ENCODE measurements at regions not wholly inside any gene's neighbourhood (a gene's known extent, or its start where the extent isn't known, plus 50 kb on each side); places are given as distances from the start of the nearest gene placed in this dataset.
"Not testable (repeated sequence)": the region's sequence is repeated elsewhere in the genome, so short reads cannot be mapped to it uniquely, and the experiment has no call there.

DNA sequence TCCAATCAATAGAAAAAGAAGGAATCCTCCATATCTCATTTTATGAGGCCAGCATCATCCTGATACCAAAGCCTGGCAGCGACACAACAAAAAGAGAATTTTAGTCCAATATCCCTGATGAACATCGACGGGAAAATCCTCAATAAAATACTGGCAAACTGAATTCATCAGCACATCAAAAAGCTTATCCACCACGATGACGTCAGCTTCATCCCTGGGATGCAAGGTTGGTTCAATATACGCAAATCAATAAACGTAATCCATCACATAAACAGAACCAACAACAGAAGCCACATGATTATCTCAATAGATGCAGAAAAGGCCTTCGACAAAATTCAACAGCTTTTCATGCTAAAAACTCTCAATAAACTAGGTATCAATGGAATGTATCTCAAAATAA, 483.6 kb upstream of the CHRM3 start:
- H3K36me3 ChIP-seq (ENCODE audit: control insufficient read depth in 2 of 2, insufficient read depth in 1 of 2, low read length in 2 of 2); H3K27ac ChIP-seq (ENCODE audit: extremely low read depth, low read depth, low read length); CTCF ChIA-PET; H3K9me3 ChIP-seq (ENCODE audit: control insufficient read depth, insufficient read depth, low read depth, low read length); H3K4me3 ChIP-seq (ENCODE audit: low read depth, low read length); H3K4me1 ChIP-seq (ENCODE audit: control insufficient read depth, insufficient read depth, low read length); POLR2A ChIA-PET: not testable (repeated sequence)
- TF ChIP-seq, protein P1, sequence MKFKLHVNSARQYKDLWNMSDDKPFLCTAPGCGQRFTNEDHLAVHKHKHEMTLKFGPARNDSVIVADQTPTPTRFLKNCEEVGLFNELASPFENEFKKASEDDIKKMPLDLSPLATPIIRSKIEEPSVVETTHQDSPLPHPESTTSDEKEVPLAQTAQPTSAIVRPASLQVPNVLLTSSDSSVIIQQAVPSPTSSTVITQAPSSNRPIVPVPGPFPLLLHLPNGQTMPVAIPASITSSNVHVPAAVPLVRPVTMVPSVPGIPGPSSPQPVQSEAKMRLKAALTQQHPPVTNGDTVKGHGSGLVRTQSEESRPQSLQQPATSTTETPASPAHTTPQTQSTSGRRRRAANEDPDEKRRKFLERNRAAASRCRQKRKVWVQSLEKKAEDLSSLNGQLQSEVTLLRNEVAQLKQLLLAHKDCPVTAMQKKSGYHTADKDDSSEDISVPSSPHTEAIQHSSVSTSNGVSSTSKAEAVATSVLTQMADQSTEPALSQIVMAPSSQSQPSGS (tag by site-specific recombination; IDR thresholded peaks at IDR 0.05; ENCODE audit: low read depth) = peak; percentile 58

DNA sequence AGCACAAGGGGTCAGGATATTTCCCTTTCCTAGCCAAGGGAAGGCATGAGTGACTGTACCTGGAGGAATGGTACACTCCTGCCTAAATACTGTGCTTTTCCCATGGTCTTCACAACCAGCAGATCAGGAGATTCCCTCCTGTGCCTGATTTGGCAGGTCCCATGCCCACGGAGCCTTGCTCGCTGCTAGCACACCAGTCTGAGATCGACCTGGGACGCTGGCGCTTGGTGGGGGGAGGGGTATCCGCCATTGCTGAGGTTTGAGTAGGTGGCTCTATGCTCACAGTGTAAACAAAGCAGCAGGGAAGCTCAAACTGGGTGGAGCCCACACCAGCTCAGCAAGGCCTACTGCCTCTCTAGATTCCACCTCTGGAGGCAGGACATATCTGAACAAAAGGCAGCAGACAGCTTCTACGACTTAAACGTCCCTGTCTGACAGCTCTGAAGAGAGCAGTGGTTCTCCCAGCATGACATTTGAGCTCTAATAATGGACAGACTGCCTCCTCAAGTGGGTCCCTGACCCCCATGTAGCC, 486.0 kb upstream of the CHRM3 start:
- TF ChIP-seq EGR2 (tag by site-specific recombination; IDR thresholded peaks at IDR 0.05; ENCODE audit: low read depth) (0 out of 2 replicates have a peak, but pooled peaks have one; percentile 30), ZNF23 (tag by site-specific recombination; IDR thresholded peaks at IDR 0.05; ENCODE audit: borderline replicate concordance) (no peak)
- ChIA-PET CTCF (interaction anchor here (1.3 kb wide), 1 partner anchor 17 kb away, joined by 3 read pairs; no protein-coding TSS in a partner anchor), POLR2A (no interaction called here)
- Histone ChIP-seq H3K27ac (ENCODE audit: extremely low read depth, low read depth, low read length) (no peak overlapping the region), H3K9me3 (ENCODE audit: control insufficient read depth, insufficient read depth, low read depth, low read length) (no peaks in the 10 kb centered on the region), H3K4me3 (ENCODE audit: low read depth, low read length) (no peak overlapping the region), H3K36me3 (ENCODE audit: control insufficient read depth in 2 of 2, insufficient read depth in 1 of 2, low read length in 2 of 2) (no peaks in the 10 kb centered on the region), H3K4me1 (ENCODE audit: control insufficient read depth, insufficient read depth, low read length) (no peaks in the 10 kb centered on the region)

DNA sequence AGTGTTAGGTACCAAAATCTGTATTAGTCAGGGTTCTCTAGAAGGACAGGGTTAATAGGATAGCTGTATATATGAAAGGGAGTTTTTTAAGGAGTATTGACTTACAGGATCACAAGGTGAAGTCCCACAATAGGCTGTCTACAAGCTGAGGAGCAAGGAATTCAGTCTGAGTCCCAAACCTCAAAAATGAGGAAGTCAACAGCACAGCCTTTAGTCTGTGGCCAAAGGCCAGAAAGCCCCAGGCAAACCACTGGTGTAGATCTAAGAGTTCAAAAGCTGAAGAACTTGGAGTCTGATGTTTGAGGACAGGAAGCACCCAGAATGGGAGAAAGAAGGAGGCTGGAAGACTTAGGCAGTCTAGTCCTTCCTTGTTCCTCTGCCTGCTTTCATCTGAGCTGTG, 487.5 kb upstream of the CHRM3 start:
- no peaks in the 10 kb centered on the region for H3K4me1 ChIP-seq (ENCODE audit: control insufficient read depth, insufficient read depth, low read length)
- H3K27ac ChIP-seq (ENCODE audit: extremely low read depth, low read depth, low read length) = no peak overlapping the region
- ChIA-PET POLR2A (no interaction called here), CTCF (no interaction called here)
- H3K36me3 ChIP-seq (ENCODE audit: control insufficient read depth in 2 of 2, insufficient read depth in 1 of 2, low read length in 2 of 2) = no peaks in the 10 kb centered on the region
- H3K9me3 ChIP-seq (ENCODE audit: control insufficient read depth, insufficient read depth, low read depth, low read length) = no peaks in the 10 kb centered on the region
- TF ChIP-seq BCL11A (tag by site-specific recombination; IDR thresholded peaks at IDR 0.05; ENCODE audit: low read depth) = no peak
- TF ChIP-seq ZXDB (tag by site-specific recombination; IDR thresholded peaks at IDR 0.05) = no peak
- TF ChIP-seq KLF10 (tag by site-specific recombination; IDR thresholded peaks at IDR 0.05) = no peak
- TF ChIP-seq, protein P2, sequence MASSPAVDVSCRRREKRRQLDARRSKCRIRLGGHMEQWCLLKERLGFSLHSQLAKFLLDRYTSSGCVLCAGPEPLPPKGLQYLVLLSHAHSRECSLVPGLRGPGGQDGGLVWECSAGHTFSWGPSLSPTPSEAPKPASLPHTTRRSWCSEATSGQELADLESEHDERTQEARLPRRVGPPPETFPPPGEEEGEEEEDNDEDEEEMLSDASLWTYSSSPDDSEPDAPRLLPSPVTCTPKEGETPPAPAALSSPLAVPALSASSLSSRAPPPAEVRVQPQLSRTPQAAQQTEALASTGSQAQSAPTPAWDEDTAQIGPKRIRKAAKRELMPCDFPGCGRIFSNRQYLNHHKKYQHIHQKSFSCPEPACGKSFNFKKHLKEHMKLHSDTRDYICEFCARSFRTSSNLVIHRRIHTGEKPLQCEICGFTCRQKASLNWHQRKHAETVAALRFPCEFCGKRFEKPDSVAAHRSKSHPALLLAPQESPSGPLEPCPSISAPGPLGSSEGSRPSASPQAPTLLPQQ (tag by site-specific recombination; IDR thresholded peaks at IDR 0.05) = no peak
- TF ChIP-seq, protein P3, sequence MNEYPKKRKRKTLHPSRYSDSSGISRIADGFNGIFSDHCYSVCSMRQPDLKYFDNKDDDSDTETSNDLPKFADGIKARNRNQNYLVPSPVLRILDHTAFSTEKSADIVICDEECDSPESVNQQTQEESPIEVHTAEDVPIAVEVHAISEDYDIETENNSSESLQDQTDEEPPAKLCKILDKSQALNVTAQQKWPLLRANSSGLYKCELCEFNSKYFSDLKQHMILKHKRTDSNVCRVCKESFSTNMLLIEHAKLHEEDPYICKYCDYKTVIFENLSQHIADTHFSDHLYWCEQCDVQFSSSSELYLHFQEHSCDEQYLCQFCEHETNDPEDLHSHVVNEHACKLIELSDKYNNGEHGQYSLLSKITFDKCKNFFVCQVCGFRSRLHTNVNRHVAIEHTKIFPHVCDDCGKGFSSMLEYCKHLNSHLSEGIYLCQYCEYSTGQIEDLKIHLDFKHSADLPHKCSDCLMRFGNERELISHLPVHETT (tag by site-specific recombination; IDR thresholded peaks at IDR 0.05) = no peak
- TF ChIP-seq, protein P4, sequence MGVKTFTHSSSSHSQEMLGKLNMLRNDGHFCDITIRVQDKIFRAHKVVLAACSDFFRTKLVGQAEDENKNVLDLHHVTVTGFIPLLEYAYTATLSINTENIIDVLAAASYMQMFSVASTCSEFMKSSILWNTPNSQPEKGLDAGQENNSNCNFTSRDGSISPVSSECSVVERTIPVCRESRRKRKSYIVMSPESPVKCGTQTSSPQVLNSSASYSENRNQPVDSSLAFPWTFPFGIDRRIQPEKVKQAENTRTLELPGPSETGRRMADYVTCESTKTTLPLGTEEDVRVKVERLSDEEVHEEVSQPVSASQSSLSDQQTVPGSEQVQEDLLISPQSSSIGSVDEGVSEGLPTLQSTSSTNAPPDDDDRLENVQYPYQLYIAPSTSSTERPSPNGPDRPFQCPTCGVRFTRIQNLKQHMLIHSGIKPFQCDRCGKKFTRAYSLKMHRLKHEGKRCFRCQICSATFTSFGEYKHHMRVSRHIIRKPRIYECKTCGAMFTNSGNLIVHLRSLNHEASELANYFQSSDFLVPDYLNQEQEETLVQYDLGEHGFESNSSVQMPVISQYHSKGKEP (tag by site-specific recombination; IDR thresholded peaks at IDR 0.05) = no peak
- TF ChIP-seq ZNF394 (tag by site-specific recombination; IDR thresholded peaks at IDR 0.05; ENCODE audit: borderline replicate concordance) = no peak
- TF ChIP-seq, protein P5, sequence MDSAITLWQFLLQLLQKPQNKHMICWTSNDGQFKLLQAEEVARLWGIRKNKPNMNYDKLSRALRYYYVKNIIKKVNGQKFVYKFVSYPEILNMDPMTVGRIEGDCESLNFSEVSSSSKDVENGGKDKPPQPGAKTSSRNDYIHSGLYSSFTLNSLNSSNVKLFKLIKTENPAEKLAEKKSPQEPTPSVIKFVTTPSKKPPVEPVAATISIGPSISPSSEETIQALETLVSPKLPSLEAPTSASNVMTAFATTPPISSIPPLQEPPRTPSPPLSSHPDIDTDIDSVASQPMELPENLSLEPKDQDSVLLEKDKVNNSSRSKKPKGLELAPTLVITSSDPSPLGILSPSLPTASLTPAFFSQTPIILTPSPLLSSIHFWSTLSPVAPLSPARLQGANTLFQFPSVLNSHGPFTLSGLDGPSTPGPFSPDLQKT (IDR thresholded peaks at IDR 0.05; ENCODE audit: borderline replicate concordance, low read depth, low read length) = no peak
- TF ChIP-seq ZNF514 (tag by site-specific recombination; IDR thresholded peaks at IDR 0.05) = no peak
- TF ChIP-seq, protein P6, sequence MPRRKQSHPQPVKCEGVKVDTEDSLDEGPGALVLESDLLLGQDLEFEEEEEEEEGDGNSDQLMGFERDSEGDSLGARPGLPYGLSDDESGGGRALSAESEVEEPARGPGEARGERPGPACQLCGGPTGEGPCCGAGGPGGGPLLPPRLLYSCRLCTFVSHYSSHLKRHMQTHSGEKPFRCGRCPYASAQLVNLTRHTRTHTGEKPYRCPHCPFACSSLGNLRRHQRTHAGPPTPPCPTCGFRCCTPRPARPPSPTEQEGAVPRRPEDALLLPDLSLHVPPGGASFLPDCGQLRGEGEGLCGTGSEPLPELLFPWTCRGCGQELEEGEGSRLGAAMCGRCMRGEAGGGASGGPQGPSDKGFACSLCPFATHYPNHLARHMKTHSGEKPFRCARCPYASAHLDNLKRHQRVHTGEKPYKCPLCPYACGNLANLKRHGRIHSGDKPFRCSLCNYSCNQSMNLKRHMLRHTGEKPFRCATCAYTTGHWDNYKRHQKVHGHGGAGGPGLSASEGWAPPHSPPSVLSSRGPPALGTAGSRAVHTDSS (tag by site-specific recombination; IDR thresholded peaks at IDR 0.05) = no peak
- TF ChIP-seq FEZF1 (tag by site-specific recombination; IDR thresholded peaks at IDR 0.05) = no peak
- no peak for TF ChIP-seq ZNF529 (tag by site-specific recombination; IDR thresholded peaks at IDR 0.05; ENCODE audit: insufficient replicate concordance)
- TF ChIP-seq ZNF404 (tag by site-specific recombination; IDR thresholded peaks at IDR 0.05) = no peak
- no peak for TF ChIP-seq ZNF549 (tag by site-specific recombination; IDR thresholded peaks at IDR 0.05)
- no peak for TF ChIP-seq ZNF138 (tag by site-specific recombination; IDR thresholded peaks at IDR 0.05; ENCODE audit: borderline replicate concordance)
- no peak overlapping the region for H3K4me3 ChIP-seq (ENCODE audit: low read depth, low read length)
